PC-3 (cell line): ENCODE measurements at regions not wholly inside any gene's neighbourhood (a gene's known extent, or its start where the extent isn't known, plus 50 kb on each side); places are given as distances from the start of the nearest gene placed in this dataset.

ENCODE experiments used
- EZH2phosphoT487 ChIP-seq: fragments of 300-600 bp; sonication (generic); IDR thresholded peaks from 2 replicates; pipeline ENCODE4 v1.6.1; 2018; ENCODE audit warnings: mild to moderate bottlenecking, antibody characterized with exemption, low read length, borderline replicate concordance
- TF ChIP-seq, protein P1 (sequence below): fragments of 300-600 bp; sonication (generic); conservative IDR thresholded peaks from 2 replicates; pipeline ENCODE4 v1.5.1; 2017; ENCODE audit warnings: antibody characterized with exemption, low read depth, mild to moderate bottlenecking, low read length

DNA sequence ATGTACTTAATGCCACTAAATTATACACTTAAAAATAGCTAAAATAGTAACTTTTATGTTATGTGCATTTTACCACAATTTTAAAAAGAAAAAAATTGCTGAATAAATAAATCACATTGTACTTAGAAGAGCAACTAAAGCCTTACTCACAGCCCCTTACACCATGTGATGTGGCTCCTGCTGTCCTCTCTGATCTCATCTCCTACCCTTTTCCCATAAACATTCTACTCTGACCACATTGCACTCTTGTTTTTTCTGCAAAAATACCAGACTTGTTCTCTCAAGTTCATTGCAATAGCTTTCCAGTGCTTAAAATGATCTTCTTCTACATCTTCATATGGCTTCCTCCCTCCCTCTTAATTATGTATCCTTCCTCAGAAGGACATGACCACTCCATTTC, 268.4 kb downstream of the ELAVL2 start:
- TF ChIP-seq, protein P1, sequence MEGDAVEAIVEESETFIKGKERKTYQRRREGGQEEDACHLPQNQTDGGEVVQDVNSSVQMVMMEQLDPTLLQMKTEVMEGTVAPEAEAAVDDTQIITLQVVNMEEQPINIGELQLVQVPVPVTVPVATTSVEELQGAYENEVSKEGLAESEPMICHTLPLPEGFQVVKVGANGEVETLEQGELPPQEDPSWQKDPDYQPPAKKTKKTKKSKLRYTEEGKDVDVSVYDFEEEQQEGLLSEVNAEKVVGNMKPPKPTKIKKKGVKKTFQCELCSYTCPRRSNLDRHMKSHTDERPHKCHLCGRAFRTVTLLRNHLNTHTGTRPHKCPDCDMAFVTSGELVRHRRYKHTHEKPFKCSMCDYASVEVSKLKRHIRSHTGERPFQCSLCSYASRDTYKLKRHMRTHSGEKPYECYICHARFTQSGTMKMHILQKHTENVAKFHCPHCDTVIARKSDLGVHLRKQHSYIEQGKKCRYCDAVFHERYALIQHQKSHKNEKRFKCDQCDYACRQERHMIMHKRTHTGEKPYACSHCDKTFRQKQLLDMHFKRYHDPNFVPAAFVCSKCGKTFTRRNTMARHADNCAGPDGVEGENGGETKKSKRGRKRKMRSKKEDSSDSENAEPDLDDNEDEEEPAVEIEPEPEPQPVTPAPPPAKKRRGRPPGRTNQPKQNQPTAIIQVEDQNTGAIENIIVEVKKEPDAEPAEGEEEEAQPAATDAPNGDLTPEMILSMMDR = no peak
- TF ChIP-seq EZH2phosphoT487 = no peak
